Right ventricle myocardium inferior (tissue), 1 donor: ENCODE measurements at regions not wholly inside any gene's neighbourhood (a gene's known extent, or its start where the extent isn't known, plus 50 kb on each side); places are given as distances from the start of the nearest gene placed in this dataset.

Source experiments
- ATAC-seq: fragments of 200-7000 bp; cut with Tn5 transposase; one replicate; pipeline ENCODE4 v1.9.1; 2020; ENCODE audit warnings: mild to moderate bottlenecking, moderate library complexity
- DNase-seq: peaks from one replicate; pipeline ENCODE4 v3.0.0; 2021; ENCODE audit errors: missing footprints
- intact Hi-C: fragments of 100-400 bp; cut with DNase I; formaldehyde crosslinking; loops from one replicate; pipeline ENCODE4 v1.11.0; 2022
- donor health status: DM: no; HTN: yes; CAD: no; lungs with severe emphysema.

- ATAC-seq (no peak), DNase-seq (no peak)
- intact Hi-C loops, result no loop called here
Observed at GRCh38 chr14:49527221-49527620, 59.0 kb downstream of the RPS29 start.

- intact Hi-C loops, result no loop called here
- ATAC-seq, result no peak
- no peak for DNase-seq
Observed at GRCh38 chr14:49526101-49526500, 60.1 kb downstream of the RPS29 start.

- no peak for ATAC-seq
- no peak for DNase-seq
- intact Hi-C loops, result no loop called here
Observed at GRCh38 chr14:49516286-49516685, 69.9 kb downstream of the RPS29 start.

GRCh38 chr14:49512571-49512970 lies 73.6 kb downstream of the RPS29 start:
- DNase-seq, result no peak
- intact Hi-C loops, result no loop called here
- ATAC-seq, result no peak

GRCh38 chr14:49512147-49512551 lies 74.0 kb downstream of the RPS29 start:
- DNase-seq, result no peak
- intact Hi-C loops, result no loop called here
- ATAC-seq, result no peak

- intact Hi-C loops, result no loop called here
- ATAC-seq, result no peak
- no peak for DNase-seq
Observed at GRCh38 chr14:49508124-49508523, 78.1 kb downstream of the RPS29 start.

DNA sequence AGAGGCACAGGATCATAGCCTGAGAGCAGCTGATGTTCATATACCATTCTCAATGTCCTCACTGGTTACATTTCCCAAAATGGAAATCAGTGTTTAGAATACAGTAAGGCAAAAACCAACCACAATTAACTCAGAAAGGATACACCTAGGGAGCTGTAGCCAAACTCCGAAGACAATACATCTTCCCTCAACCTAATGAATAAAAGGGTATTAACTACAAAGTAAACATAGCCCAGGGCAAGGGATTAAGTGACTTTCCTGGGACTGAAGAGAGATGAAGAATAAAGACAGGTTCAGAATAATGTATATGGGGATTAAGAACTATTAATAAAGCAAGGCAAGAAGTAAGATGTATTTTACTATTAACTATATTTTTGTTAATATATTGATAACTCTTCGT lies 79.5 kb downstream of the RPS29 start:
- DNase-seq, result no peak
- ATAC-seq, result no peak
- intact Hi-C loops, result no loop called here

DNA sequence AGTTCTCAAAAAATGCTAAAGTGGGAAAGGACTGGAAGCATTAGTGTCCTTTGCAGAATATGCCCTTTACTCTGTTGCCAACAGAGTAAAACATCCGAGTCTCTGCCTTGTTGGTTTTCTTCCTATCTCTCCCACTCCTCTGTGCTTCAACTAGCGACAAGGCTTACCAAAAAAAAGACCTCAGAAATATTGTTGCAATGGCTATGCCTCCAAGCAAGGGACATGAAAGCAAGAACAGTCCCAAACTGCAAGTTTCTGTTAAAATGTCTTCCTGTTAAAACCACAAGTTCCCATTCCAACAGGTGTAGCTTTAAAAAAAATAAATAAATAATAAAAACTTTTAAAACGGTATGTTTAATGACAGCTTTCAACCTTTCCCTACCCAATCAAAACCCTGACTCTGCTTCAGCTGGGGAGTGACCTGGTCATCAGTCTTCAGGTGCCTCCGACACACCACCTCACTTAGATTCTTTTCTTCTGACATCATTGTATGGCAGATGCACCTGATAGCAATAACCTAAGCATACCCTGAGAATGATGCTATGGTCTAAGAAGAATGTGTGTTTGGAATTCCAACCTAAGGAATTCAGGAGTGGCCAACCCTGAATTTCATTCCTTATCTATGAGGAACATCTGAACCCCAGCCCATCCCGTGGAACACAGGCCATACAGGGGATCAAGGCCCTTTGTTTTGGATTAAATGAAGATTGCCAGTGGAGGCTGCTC lies 81.0 kb downstream of the RPS29 start:
- DNase-seq (no peak), ATAC-seq (no peak)
- intact Hi-C loops, result no loop called here

DNA sequence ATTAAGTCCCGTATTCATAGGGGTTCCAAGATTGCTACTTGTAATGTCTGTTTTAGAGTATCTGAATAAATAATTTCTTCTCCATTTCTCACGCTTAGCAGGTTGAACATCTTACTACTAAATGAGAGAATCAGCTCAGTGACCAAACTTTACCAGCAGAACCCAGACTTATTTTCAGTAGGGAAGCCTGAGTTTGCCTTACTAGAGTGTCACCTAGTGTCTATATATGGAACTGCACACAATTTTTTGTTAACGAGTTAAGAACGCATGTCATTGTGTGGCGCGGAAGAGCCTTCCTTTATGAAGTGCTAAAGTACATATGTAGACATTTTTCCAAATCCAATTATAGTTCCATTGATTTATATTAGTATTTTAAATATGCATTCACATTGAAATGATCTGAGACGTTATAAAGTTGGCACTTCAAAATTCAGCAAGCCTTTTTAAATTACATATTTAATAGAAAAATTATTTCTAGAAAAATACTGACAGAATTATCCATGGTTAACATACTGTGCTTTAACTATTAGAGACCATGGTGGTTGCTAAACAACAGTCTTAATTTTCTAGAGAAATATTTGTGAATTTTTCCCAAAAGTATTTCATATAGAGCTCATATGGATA lies 88.3 kb downstream of the RPS29 start:
- ATAC-seq (no peak), DNase-seq (no peak)
- intact Hi-C loops, result no loop called here

- ATAC-seq, result no peak
- no peak for DNase-seq
- intact Hi-C loops, result no loop called here
Observed at GRCh38 chr14:49497267-49497666, 88.9 kb downstream of the RPS29 start.

- ATAC-seq (no peak), DNase-seq (no peak)
- intact Hi-C loops, result no loop called here
Observed at GRCh38 chr14:49494836-49495235, 91.3 kb downstream of the RPS29 start.

DNA sequence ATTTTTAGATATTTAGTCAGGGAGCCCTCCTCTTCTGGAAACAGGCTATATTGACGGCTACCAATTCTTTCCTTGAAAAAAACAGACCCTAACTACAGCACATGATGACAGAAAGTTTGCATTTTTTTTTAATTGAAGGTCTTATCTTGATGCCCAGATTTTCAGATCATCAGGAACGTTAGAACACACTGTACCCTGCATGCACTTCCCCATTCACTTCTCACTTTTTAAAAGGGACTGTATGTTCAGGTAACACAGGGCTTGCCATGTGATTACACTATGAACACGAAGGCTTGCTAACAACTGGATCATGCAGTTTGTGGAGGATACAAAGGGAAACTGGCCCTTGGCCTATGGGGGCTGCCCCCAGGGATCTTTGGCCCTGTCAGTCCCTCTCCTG lies 92.6 kb downstream of the RPS29 start:
- no peak for ATAC-seq
- no peak for DNase-seq
- intact Hi-C loops, result no loop called here

GRCh38 chr14:49492151-49492550 lies 94.0 kb downstream of the RPS29 start:
- DNase-seq (no peak), ATAC-seq (no peak)
- intact Hi-C loops, result no loop called here

- ATAC-seq (no peak), DNase-seq (no peak)
- intact Hi-C loops, result no loop called here
Observed at GRCh38 chr14:49489341-49489740, 96.8 kb downstream of the RPS29 start.

DNA sequence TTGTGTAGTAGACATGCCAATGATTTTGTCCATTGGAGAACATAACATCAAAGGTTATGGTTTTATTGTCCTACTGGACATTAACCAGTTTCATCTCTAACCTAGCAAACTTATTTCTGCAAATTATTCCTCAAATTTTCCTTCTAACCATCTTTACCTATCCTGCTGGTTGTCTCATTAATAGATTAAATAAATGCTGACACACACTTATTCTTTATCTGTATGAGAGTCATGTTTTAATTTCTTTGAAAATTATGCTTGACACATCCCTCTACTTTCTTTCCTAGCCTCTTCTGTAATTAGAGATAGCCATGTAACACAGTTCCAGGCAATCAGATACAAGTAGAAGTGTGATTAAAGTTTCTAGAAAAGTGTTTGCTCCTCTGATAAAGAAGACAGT lies 98.9 kb downstream of the RPS29 start:
- no peak for ATAC-seq
- no peak for DNase-seq
- intact Hi-C loops, result no loop called here

GRCh38 chr14:49485290-49485689 lies 100.9 kb downstream of the RPS29 start:
- intact Hi-C loops, result no loop called here
- ATAC-seq (no peak), DNase-seq (no peak)

- intact Hi-C loops, result no loop called here
- DNase-seq (no peak), ATAC-seq (no peak)
Observed at GRCh38 chr14:49484180-49484579, 102.0 kb downstream of the RPS29 start.

DNA sequence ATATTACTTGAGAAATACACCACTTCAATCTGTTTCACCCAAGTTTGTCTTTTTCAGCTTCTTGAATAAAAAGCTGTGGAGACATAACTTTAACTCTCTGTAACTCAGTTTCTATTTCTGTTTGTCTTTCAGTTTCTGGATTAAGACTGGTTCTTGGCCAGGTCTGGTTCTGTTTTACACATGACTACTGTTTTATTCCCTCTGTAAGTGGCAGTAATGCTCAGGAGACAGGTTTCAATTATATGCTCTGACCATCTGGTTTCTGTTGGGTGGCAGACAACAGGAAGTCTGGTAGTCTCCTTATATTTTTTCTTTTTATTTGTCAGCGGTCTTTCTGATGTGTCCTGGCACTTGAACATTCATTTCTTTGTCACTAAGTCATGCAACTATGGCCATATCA lies 102.9 kb downstream of the RPS29 start:
- DNase-seq, result no peak
- intact Hi-C loops, result no loop called here
- ATAC-seq, result no peak

DNA sequence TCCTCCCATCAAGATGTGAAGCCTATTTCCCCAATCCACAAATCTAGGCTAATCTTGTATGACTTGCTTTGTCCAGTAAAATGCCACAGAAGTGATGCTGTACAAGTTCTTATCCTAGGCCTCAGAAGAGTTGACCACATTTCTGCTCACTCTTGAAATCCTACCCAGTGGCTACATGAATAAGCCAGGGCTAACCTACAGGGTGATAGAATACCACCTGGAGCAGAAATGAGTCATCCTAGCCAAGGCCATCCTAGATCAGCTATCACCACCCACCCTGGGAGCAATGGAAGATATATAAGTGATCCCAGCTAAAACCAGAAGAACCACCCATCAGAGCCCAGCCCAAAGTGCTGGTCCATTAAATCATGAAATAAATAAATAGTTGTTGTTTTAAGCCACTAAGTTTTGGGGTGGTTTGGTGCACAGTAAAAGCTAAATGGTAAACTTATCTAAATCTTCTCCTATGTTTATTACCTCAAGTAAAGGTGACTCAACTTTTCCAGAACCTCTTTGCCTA lies 105.1 kb downstream of the RPS29 start:
- no peak for ATAC-seq
- no peak for DNase-seq
- intact Hi-C loops, result no loop called here

DNA sequence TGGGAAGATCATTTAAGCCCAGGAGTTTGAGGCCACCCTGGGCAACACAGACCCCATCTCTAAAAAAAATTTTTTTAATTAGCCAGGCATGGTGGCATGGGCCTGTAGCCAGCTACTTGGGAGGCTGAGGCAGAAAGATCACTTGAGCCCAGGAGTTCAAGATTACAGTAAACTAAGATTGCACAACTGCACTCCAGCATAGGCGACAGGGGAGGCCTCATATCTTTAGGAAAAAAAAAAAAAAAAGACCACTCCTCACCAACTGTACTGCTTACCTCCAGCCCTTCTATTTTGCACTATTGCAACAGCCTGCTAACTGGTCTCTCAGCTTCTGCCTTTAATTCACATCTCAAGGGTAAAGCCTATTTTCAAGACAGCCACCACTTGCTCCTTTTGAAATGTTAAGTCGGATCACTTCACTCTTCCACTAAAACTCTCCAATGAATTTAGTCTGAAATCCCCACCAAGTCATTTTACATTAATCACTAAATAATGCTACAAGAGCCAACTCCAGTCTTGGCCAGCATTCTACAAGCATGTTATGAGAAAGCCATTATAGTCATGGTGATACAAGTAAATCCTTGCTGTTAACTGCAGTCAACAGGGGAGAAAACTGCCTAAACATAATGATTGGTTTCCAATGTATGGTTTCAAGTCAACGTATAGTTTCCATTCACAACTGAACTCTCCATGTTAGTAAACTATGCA lies 106.0 kb downstream of the RPS29 start:
- DNase-seq (no peak), ATAC-seq (no peak)
- intact Hi-C loops, result no loop called here
